Duodenal mucosa (tissue), 2 donors: ENCODE measurements at regions not wholly inside any gene's neighbourhood (a gene's known extent, or its start where the extent isn't known, plus 50 kb on each side); places are given as distances from the start of the nearest gene placed in this dataset.

Experiments used
- H3K27ac ChIP-seq: one replicate; pipeline ENCODE4 v1.7.0; 2013; ENCODE audit warnings: low read depth, low read length
- H3K27me3 ChIP-seq, 2 donors: one replicate each; pipeline ENCODE4 v1.7.0; 2013; ENCODE audit warnings: low read length in 2 of 2, control low read depth in 1 of 2; ENCODE audit not compliant: insufficient read depth in 2 of 2, control insufficient read depth in 1 of 2
- H3K36me3 ChIP-seq, 2 donors: one replicate each; pipeline ENCODE4 v1.7.0; 2013; ENCODE audit warnings: low read length in 2 of 2, control low read depth in 1 of 2; ENCODE audit not compliant: insufficient read depth in 2 of 2, control insufficient read depth in 1 of 2
- H3K4me1 ChIP-seq, 2 donors: one replicate each; pipeline ENCODE4 v1.7.0; 2013; ENCODE audit warnings: low read length in 2 of 2, control low read depth in 1 of 2; ENCODE audit not compliant: insufficient read depth in 2 of 2, control insufficient read depth in 1 of 2
- H3K4me3 ChIP-seq, 2 donors: one replicate each; pipeline ENCODE4 v1.7.0; 2013; ENCODE audit warnings: low read length in 2 of 2, low read depth in 1 of 2
- H3K9ac ChIP-seq, 2 donors: one replicate each; pipeline ENCODE4 v1.7.0; 2013; ENCODE audit warnings: low read length in 2 of 2, low read depth in 1 of 2
- H3K9me3 ChIP-seq, 2 donors: one replicate each; pipeline ENCODE4 v1.7.0; 2013; ENCODE audit warnings: low read length in 2 of 2, control low read depth in 1 of 2; ENCODE audit not compliant: control insufficient read depth in 1 of 2

GRCh38 chr3:150055332-150055731, 84.6 kb upstream of the PFN2 start:
- H3K27me3 ChIP-seq: peaks cover 0 to 3% of the 10 kb centered on the region in 2 donors
- H3K36me3 ChIP-seq: no peaks in the 10 kb centered on the region
- H3K9me3 ChIP-seq: no peaks in the 10 kb centered on the region
- H3K4me1 ChIP-seq: no peaks in the 10 kb centered on the region
- no peak overlapping the region for H3K4me3 ChIP-seq
- H3K27ac ChIP-seq: no peak overlapping the region
- no peak overlapping the region for H3K9ac ChIP-seq

GRCh38 chr3:150054635-150055034, 83.9 kb upstream of the PFN2 start:
- Histone ChIP-seq H3K27ac (no peak overlapping the region), H3K9ac (no peak overlapping the region), H3K36me3 (no peaks in the 10 kb centered on the region), H3K27me3 (peaks cover 0 to 3% of the 10 kb centered on the region in 2 donors), H3K4me3 (no peak overlapping the region), H3K4me1 (no peaks in the 10 kb centered on the region), H3K9me3 (no peaks in the 10 kb centered on the region)

GRCh38 chr3:150050510-150050909, 79.8 kb upstream of the PFN2 start:
- no peak overlapping the region for H3K4me3 ChIP-seq
- no peaks in the 10 kb centered on the region for H3K36me3 ChIP-seq
- H3K27ac ChIP-seq: no peak overlapping the region
- no peak overlapping the region for H3K9ac ChIP-seq
- no peaks in the 10 kb centered on the region for H3K9me3 ChIP-seq
- no peaks in the 10 kb centered on the region for H3K4me1 ChIP-seq
- peaks cover 0 to 7% of the 10 kb centered on the region in 2 donors for H3K27me3 ChIP-seq

- Histone ChIP-seq H3K27me3 (peaks cover 0 to 3% of the 10 kb centered on the region in 2 donors), H3K36me3 (no peaks in the 10 kb centered on the region), H3K9ac (no peak overlapping the region), H3K4me1 (no peaks in the 10 kb centered on the region), H3K27ac (no peak overlapping the region), H3K9me3 (no peaks in the 10 kb centered on the region), H3K4me3 (no peak overlapping the region)
Measured at GRCh38 chr3:150049317-150049716, 78.6 kb upstream of the PFN2 start.

GRCh38 chr3:150041877-150042276, 71.2 kb upstream of the PFN2 start:
- H3K36me3 ChIP-seq: no peaks in the 10 kb centered on the region
- H3K27ac ChIP-seq: no peak overlapping the region
- no peak overlapping the region for H3K9ac ChIP-seq
- peaks cover 6 to 10% of the 10 kb centered on the region in 2 donors for H3K9me3 ChIP-seq
- H3K4me3 ChIP-seq: no peak overlapping the region
- H3K27me3 ChIP-seq: peaks cover 0 to 3% of the 10 kb centered on the region in 2 donors
- no peaks in the 10 kb centered on the region for H3K4me1 ChIP-seq

- Histone ChIP-seq H3K36me3 (no peaks in the 10 kb centered on the region), H3K9ac (no peak overlapping the region), H3K4me1 (no peaks in the 10 kb centered on the region)
Measured at GRCh38 chr3:150040097-150040496, 69.4 kb upstream of the PFN2 start.

GRCh38 chr3:150038830-150039229, 68.1 kb upstream of the PFN2 start:
- no peak overlapping the region for H3K27ac ChIP-seq
- H3K9me3 ChIP-seq: peaks cover 6 to 10% of the 10 kb centered on the region in 2 donors
- no peaks in the 10 kb centered on the region for H3K4me1 ChIP-seq
- no peaks in the 10 kb centered on the region for H3K36me3 ChIP-seq
- H3K9ac ChIP-seq: no peak overlapping the region
- H3K27me3 ChIP-seq: no peaks in the 10 kb centered on the region
- no peak overlapping the region for H3K4me3 ChIP-seq

More at GRCh38 chr3:150040097-150040496, 69.4 kb upstream of the PFN2 start:
- Histone ChIP-seq H3K4me3 (no peak overlapping the region), H3K27ac (no peak overlapping the region), H3K27me3 (no peaks in the 10 kb centered on the region), H3K9me3 (peaks cover 6 to 10% of the 10 kb centered on the region in 2 donors)

- Histone ChIP-seq H3K9ac (no peak overlapping the region), H3K27ac (no peak overlapping the region), H3K9me3 (peaks cover 2 to 6% of the 10 kb centered on the region in 2 donors), H3K36me3 (no peaks in the 10 kb centered on the region), H3K27me3 (no peaks in the 10 kb centered on the region), H3K4me3 (no peak overlapping the region), H3K4me1 (no peaks in the 10 kb centered on the region)
Measured at GRCh38 chr3:150036780-150037179, 66.1 kb upstream of the PFN2 start.

GRCh38 chr3:150035910-150036612, 65.4 kb upstream of the PFN2 start:
- Histone ChIP-seq H3K27ac (no peak overlapping the region), H3K9ac (no peak overlapping the region), H3K9me3 (no peaks in the 10 kb centered on the region)

GRCh38 chr3:150035301-150035779, 64.6 kb upstream of the PFN2 start:
- H3K27me3 ChIP-seq: no peaks in the 10 kb centered on the region
- no peak overlapping the region for H3K4me3 ChIP-seq
- H3K4me1 ChIP-seq: no peaks in the 10 kb centered on the region
- H3K27ac ChIP-seq: no peak overlapping the region
- H3K9ac ChIP-seq: no peak overlapping the region
- H3K9me3 ChIP-seq: no peaks in the 10 kb centered on the region
- H3K36me3 ChIP-seq: no peaks in the 10 kb centered on the region

More at GRCh38 chr3:150035910-150036612, 65.4 kb upstream of the PFN2 start:
- Histone ChIP-seq H3K4me1 (no peaks in the 10 kb centered on the region), H3K36me3 (no peaks in the 10 kb centered on the region), H3K27me3 (no peaks in the 10 kb centered on the region), H3K4me3 (no peak overlapping the region)
